K562 (cell line): ENCODE measurements at regions not wholly inside any gene's neighbourhood (a gene's known extent, or its start where the extent isn't known, plus 50 kb on each side); places are given as distances from the start of the nearest gene placed in this dataset.

Source experiments
- ATAC-seq: fragments of 200-7000 bp; cut with Tn5 transposase; 3 replicates; pipeline ENCODE4 v1.9.1; 2020; ENCODE audit warnings: moderate library complexity
- BruUV-seq: library from RNA; stranded (reverse); fragments of 400-500 nt; replicated peaks from 2 replicates; lab custom pipeline; 2021; lab: Mats Ljungman, UMichigan
- CTCF ChIA-PET: fragments of 300-600 bp; formaldehyde crosslinking; extraction: SDS; loops from one replicate; lab custom pipeline; 2021; ENCODE audit warnings: low intra/inter-chr PET ratio; lab: Yijun Ruan, JAX
- POLR2A ChIA-PET: fragments of 300-600, 350-650 bp; sonication (Branson Sonifier 250); formaldehyde crosslinking; extraction: SDS; loops from one replicate; lab custom pipeline; 2021; ENCODE audit warnings: antibody characterized with exemption, inconsistent platforms; lab: Yijun Ruan, JAX
- DNase-seq, 4 experiments: peaks; one replicate each; pipeline versions ENCODE4 v3.0.0 to v3.0.0-alpha.2; 2011 to 2018; ENCODE audit warnings: low spot score in 3 of 4, mixed read lengths in 3 of 4; ENCODE audit errors: extremely low read depth in 1 of 4
- FAIRE-seq: peaks from 2 replicates; lab custom pipeline; 2011; peaks lifted over from hg19 to GRCh38; lab: Jason Lieb, UNC
- H2AFZ ChIP-seq: 2 replicates; pipeline ENCODE4 v1.6.0; 2011; ENCODE audit warnings: low read depth, low read length, control low read depth, inconsistent platforms
- H3K27ac ChIP-seq: fragments of 200-600 bp; 3 replicates; pipeline ENCODE4 v1.8.0; 2011; ENCODE audit warnings: low read depth, mild to moderate bottlenecking, control low read depth, inconsistent platforms, low read length, moderate library complexity, mixed read lengths; ENCODE audit errors: extremely low read depth
- H3K27me3 ChIP-seq, 2 experiments: fragments of 300-600 bp in 1 of 2; 2 replicates in 1 of 2; 3 replicates in 1 of 2; pipeline versions ENCODE4 v1.6.0 to v1.8.0; 2011; ENCODE audit warnings: inconsistent platforms in 2 of 2, low read length in 2 of 2, mild to moderate bottlenecking in 1 of 2, mixed read lengths in 1 of 2, moderate library complexity in 1 of 2; ENCODE audit not compliant: control insufficient read depth in 2 of 2, insufficient read depth in 2 of 2
- H3K36me3 ChIP-seq: fragments of 300-600 bp; 3 replicates; pipeline ENCODE4 v1.8.0; 2011; ENCODE audit warnings: mild to moderate bottlenecking, low read length, inconsistent platforms; ENCODE audit not compliant: control insufficient read depth, insufficient read depth
- H3K4me1 ChIP-seq, 2 experiments: fragments of 200-600 bp in 1 of 2; replicated peaks in 1 of 2; 2 replicates in 1 of 2; 3 replicates in 1 of 2; pipeline versions ENCODE4 v1.5.1 to v1.8.0; 2011; ENCODE audit warnings: inconsistent platforms in 2 of 2, low read length in 2 of 2, mild to moderate bottlenecking in 1 of 2, mixed read lengths in 1 of 2, moderate library complexity in 1 of 2; ENCODE audit not compliant: control insufficient read depth in 2 of 2, insufficient read depth in 2 of 2
- H3K4me2 ChIP-seq: 2 replicates; pipeline ENCODE4 v1.6.1; 2011; ENCODE audit warnings: low read length, control low read depth, inconsistent platforms, mixed read lengths; ENCODE audit not compliant: insufficient read depth
- H3K4me3 ChIP-seq: fragments of 200-600 bp; sonication (generic), shearing (Covaris generic); 2 replicates; pipeline ENCODE4 v1.5.1; 2016; ENCODE audit warnings: control low read depth, inconsistent platforms
- H3K79me2 ChIP-seq: fragments of 200-600 bp; 3 replicates; pipeline ENCODE4 v1.8.0; 2011; ENCODE audit warnings: low read length, inconsistent platforms; ENCODE audit not compliant: control insufficient read depth, insufficient read depth
- H3K9ac ChIP-seq, 2 experiments: 2 replicates each; pipeline versions ENCODE4 v1.6.0 to v1.6.1; 2011; ENCODE audit warnings: low read depth in 2 of 2, low read length in 2 of 2, control low read depth in 1 of 2, inconsistent platforms in 1 of 2, mild to moderate bottlenecking in 1 of 2, mixed read lengths in 1 of 2; ENCODE audit not compliant: insufficient read depth in 1 of 2
- H3K9me1 ChIP-seq: one replicate; pipeline ENCODE4 v1.6.0; 2011; ENCODE audit warnings: inconsistent platforms, mild to moderate bottlenecking, low read length, moderate library complexity; ENCODE audit not compliant: control insufficient read depth, insufficient read depth
- H3K9me3 ChIP-seq: replicated peaks from 2 replicates; pipeline ENCODE4 v1.5.1; 2011; ENCODE audit warnings: low read depth, low read length, inconsistent platforms; ENCODE audit not compliant: control insufficient read depth, insufficient read depth
- H4K20me1 ChIP-seq: replicated peaks from 2 replicates; pipeline ENCODE4 v1.6.1; 2011; ENCODE audit warnings: low read length, inconsistent platforms, mixed read lengths; ENCODE audit not compliant: control insufficient read depth, insufficient read depth
- MYC ChIP-seq, 2 experiments: fragments of 250-450 bp in 1 of 2; sonication (Bioruptor Pico) in 1 of 2; IDR thresholded peaks; 2 replicates each; pipeline versions ENCODE4 v1.5.1 to v1.6.1; 2012 to 2021; ENCODE audit warnings: low read depth in 2 of 2, borderline replicate concordance in 1 of 2, improper control_type of control experiment in 1 of 2, low read length in 1 of 2, mild to moderate bottlenecking in 1 of 2, moderate library complexity in 1 of 2
- RB1 ChIP-seq: fragments of 450-650 bp; IDR thresholded peaks from 2 replicates; pipeline ENCODE4 v1.6.1; 2017; ENCODE audit warnings: low read depth, mild to moderate bottlenecking
- ZFP36 ChIP-seq: fragments of 150-350 bp; IDR thresholded peaks from 2 replicates; pipeline ENCODE4 v1.6.1; 2018; ENCODE audit warnings: low read length, low read depth; ENCODE audit not compliant: partially characterized antibody
- ZNF766 ChIP-seq: fragments of 200-800 bp; sonication (Bioruptor generic); conservative IDR thresholded peaks from 2 replicates; pipeline ENCODE4 v1.6.1; 2016; ENCODE audit warnings: missing genetic modification characterization, missing compliant biosample characterization
- WGBS: fragments of 100-300 bp; shearing (Covaris generic); methylation state at CpG from one replicate; pipeline ENCODE4 v1.1.6; 2016; ENCODE audit warnings: low coverage, mixed read lengths; ENCODE audit not compliant: insufficient coverage; ENCODE audit errors: missing lambda C conversion rate; 5-methylcytosine and 5-hydroxymethylcytosine counted together
- in situ Hi-C: fragments of 300-500 bp; cut with MboI; formaldehyde crosslinking; loops from 4 replicates; pipeline ENCODE4 v1.15.0; 2018; ENCODE audit warnings: inconsistent platforms, mixed read lengths
- intact Hi-C: fragments of 100-400 bp; cut with micrococcal nuclease; formaldehyde crosslinking; loops from 2 replicates; pipeline ENCODE4 v1.14.2; 2022
- TF ChIP-seq, protein P1 (sequence below): fragments of 450-650 bp; IDR thresholded peaks from 2 replicates; pipeline ENCODE4 v1.6.1; 2016; ENCODE audit warnings: mild to moderate bottlenecking, moderate library complexity
- TF ChIP-seq, protein P2 (sequence below): IDR thresholded peaks from 2 replicates; pipeline ENCODE4 v1.6.1; 2014; ENCODE audit warnings: antibody characterized with exemption

- intact Hi-C loops (no loop called here), in situ Hi-C loops (no loop called here)
- no peak for DNase-seq
- no peak for FAIRE-seq
- H3K79me2 ChIP-seq: no peaks in the 10 kb centered on the region
- 19% methylated on average over 7 of the region's 8 CpGs for WGBS
- CTCF ChIA-PET: no interaction called here
- H3K9me1 ChIP-seq: no peaks in the 10 kb centered on the region
- no peak overlapping the region for H3K27ac ChIP-seq
- H3K4me2 ChIP-seq: no peak overlapping the region
- TF ChIP-seq ZFP36 (peak; percentile 75), RB1 (no peak), MYC (IDR thresholded peaks at IDR 0.05; ENCODE audit: low read depth, low read length) (no peak), MYC (CRISPR knock-in tag; IDR thresholded peaks at IDR 0.05; ENCODE audit: borderline replicate concordance, low read depth) (no peak), ZNF766 (peak; percentile 87)
- TF ChIP-seq, protein P1, sequence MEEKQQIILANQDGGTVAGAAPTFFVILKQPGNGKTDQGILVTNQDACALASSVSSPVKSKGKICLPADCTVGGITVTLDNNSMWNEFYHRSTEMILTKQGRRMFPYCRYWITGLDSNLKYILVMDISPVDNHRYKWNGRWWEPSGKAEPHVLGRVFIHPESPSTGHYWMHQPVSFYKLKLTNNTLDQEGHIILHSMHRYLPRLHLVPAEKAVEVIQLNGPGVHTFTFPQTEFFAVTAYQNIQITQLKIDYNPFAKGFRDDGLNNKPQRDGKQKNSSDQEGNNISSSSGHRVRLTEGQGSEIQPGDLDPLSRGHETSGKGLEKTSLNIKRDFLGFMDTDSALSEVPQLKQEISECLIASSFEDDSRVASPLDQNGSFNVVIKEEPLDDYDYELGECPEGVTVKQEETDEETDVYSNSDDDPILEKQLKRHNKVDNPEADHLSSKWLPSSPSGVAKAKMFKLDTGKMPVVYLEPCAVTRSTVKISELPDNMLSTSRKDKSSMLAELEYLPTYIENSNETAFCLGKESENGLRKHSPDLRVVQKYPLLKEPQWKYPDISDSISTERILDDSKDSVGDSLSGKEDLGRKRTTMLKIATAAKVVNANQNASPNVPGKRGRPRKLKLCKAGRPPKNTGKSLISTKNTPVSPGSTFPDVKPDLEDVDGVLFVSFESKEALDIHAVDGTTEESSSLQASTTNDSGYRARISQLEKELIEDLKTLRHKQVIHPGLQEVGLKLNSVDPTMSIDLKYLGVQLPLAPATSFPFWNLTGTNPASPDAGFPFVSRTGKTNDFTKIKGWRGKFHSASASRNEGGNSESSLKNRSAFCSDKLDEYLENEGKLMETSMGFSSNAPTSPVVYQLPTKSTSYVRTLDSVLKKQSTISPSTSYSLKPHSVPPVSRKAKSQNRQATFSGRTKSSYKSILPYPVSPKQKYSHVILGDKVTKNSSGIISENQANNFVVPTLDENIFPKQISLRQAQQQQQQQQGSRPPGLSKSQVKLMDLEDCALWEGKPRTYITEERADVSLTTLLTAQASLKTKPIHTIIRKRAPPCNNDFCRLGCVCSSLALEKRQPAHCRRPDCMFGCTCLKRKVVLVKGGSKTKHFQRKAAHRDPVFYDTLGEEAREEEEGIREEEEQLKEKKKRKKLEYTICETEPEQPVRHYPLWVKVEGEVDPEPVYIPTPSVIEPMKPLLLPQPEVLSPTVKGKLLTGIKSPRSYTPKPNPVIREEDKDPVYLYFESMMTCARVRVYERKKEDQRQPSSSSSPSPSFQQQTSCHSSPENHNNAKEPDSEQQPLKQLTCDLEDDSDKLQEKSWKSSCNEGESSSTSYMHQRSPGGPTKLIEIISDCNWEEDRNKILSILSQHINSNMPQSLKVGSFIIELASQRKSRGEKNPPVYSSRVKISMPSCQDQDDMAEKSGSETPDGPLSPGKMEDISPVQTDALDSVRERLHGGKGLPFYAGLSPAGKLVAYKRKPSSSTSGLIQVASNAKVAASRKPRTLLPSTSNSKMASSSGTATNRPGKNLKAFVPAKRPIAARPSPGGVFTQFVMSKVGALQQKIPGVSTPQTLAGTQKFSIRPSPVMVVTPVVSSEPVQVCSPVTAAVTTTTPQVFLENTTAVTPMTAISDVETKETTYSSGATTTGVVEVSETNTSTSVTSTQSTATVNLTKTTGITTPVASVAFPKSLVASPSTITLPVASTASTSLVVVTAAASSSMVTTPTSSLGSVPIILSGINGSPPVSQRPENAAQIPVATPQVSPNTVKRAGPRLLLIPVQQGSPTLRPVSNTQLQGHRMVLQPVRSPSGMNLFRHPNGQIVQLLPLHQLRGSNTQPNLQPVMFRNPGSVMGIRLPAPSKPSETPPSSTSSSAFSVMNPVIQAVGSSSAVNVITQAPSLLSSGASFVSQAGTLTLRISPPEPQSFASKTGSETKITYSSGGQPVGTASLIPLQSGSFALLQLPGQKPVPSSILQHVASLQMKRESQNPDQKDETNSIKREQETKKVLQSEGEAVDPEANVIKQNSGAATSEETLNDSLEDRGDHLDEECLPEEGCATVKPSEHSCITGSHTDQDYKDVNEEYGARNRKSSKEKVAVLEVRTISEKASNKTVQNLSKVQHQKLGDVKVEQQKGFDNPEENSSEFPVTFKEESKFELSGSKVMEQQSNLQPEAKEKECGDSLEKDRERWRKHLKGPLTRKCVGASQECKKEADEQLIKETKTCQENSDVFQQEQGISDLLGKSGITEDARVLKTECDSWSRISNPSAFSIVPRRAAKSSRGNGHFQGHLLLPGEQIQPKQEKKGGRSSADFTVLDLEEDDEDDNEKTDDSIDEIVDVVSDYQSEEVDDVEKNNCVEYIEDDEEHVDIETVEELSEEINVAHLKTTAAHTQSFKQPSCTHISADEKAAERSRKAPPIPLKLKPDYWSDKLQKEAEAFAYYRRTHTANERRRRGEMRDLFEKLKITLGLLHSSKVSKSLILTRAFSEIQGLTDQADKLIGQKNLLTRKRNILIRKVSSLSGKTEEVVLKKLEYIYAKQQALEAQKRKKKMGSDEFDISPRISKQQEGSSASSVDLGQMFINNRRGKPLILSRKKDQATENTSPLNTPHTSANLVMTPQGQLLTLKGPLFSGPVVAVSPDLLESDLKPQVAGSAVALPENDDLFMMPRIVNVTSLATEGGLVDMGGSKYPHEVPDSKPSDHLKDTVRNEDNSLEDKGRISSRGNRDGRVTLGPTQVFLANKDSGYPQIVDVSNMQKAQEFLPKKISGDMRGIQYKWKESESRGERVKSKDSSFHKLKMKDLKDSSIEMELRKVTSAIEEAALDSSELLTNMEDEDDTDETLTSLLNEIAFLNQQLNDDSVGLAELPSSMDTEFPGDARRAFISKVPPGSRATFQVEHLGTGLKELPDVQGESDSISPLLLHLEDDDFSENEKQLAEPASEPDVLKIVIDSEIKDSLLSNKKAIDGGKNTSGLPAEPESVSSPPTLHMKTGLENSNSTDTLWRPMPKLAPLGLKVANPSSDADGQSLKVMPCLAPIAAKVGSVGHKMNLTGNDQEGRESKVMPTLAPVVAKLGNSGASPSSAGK: no peak
- TF ChIP-seq, protein P2, sequence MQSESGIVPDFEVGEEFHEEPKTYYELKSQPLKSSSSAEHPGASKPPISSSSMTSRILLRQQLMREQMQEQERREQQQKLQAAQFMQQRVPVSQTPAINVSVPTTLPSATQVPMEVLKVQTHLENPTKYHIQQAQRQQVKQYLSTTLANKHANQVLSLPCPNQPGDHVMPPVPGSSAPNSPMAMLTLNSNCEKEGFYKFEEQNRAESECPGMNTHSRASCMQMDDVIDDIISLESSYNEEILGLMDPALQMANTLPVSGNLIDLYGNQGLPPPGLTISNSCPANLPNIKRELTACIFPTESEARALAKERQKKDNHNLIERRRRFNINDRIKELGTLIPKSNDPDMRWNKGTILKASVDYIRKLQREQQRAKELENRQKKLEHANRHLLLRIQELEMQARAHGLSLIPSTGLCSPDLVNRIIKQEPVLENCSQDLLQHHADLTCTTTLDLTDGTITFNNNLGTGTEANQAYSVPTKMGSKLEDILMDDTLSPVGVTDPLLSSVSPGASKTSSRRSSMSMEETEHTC: no peak
- no peak overlapping the region for H2AFZ ChIP-seq
- H3K9me3 ChIP-seq: peaks cover 3% of the 10 kb centered on the region; the same call in 1 of the 2 replicates
- no peaks in the 10 kb centered on the region for H4K20me1 ChIP-seq
- peaks cover 0 to 4% of the 10 kb centered on the region in 2 experiments; a peak in 1 of 5 replicates for H3K27me3 ChIP-seq
- no peaks in the 10 kb centered on the region for H3K36me3 ChIP-seq
- POLR2A ChIA-PET: no interaction called here
- no peak for ATAC-seq
- no peak overlapping the region for H3K9ac ChIP-seq
- no TSS peak for BruUV-seq
- H3K4me3 ChIP-seq: no peak overlapping the region
- H3K4me1 ChIP-seq: no peaks in the 10 kb centered on the region; a peak in 1 of 5 replicates
Measured at GRCh38 chr7:22879709-22880306, 57.2 kb upstream of the TOMM7 start.
